T-helper 2 cell (primary cell): ENCODE measurements at regions not wholly inside any gene's neighbourhood (a gene's known extent, or its start where the extent isn't known, plus 50 kb on each side); places are given as distances from the start of the nearest gene placed in this dataset.

Source experiments
- DNase-seq, 5 experiments: peaks; one replicate each; pipeline versions ENCODE4 v3.0.0 to v3.0.0-alpha.2; 2012 to 2022

DNA sequence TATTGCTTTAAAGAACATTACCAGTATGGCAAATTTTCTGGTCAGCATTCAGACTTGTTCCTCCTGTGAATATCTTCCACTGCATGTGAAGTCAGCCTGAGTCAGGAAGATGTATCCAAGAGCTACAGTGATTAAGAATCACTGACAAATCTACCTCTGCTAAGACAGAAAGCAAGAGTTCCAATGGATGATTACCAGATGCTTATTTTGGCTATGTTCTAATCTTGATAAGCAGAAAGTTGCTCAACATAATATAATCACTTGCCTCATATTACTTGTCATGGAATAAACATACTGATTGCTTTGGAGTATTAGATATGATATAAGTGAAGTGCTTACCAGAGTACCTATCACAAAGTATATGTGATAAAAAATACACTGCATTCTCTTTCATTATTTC lies 738.1 kb downstream of the ADGRL2 start:
- no peak for DNase-seq

- no peak for DNase-seq
Observed at GRCh38 chr1:82534996-82535395, 734.3 kb downstream of the ADGRL2 start.

- no peak for DNase-seq
Observed at GRCh38 chr1:82525378-82525777, 724.6 kb downstream of the ADGRL2 start.

GRCh38 chr1:82520611-82521010 lies 719.9 kb downstream of the ADGRL2 start:
- no peak for DNase-seq

GRCh38 chr1:82517586-82517985 lies 716.9 kb downstream of the ADGRL2 start:
- no peak for DNase-seq

GRCh38 chr1:82515650-82516049 lies 714.9 kb downstream of the ADGRL2 start:
- no peak for DNase-seq

DNA sequence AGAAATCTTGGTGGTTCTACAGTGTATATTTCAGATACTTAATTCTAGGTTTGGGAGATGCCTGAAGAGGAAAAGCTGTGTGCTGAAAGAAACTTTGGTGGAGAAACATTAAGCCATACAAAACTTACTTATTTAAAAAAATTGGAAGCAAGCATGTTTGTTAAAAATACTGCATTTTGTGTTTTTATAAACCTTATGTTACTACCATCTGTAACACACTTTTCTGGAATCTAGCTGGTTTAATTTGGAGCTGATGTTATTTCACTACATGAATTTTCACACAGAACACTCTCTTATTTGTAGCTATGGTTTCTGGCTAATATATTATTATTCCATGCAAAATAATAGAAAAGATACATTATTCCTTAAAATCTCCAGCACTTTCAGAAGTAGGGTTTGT lies 710.7 kb downstream of the ADGRL2 start:
- no peak for DNase-seq

- no peak for DNase-seq
Observed at GRCh38 chr1:82510431-82510830, 709.7 kb downstream of the ADGRL2 start.

DNA sequence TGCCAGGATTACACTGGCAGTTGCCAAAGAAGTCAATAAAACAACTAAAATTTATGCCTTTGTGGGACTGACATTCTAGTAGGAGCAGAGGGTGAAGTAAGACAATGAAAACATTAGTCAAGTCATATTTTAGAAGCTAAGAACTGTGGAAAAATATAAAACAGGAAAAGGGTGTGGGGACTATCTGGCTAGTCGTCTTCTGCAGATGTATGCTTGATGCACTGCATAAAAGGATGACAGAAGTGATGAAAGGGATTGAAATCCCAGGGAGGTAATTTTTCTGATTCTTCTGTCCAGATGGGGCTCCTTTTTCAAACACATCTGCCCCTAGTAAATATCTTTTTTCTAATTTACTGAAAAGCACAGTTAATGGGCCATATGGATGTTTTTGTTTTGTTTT lies 706.3 kb downstream of the ADGRL2 start:
- DNase-seq = no peak

DNA sequence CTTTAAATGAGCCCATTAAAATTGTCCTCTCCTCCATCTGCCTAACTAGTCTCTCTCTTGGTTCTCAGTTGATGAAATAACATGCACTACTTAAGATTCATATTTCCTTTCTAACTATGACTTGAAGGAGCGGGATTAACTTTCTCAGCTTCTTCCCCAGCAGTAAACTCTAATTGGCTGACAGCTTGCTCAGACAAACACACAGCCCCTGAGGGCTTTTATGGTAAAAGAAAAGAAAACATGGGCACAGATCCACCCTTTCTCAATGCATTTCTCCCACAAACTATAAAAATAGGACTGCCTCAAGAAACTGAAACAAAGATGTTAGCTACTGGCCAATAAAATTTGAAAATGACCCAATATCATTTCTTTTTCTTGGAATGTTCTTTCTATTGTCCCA lies 703.1 kb downstream of the ADGRL2 start:
- DNase-seq = no peak

DNA sequence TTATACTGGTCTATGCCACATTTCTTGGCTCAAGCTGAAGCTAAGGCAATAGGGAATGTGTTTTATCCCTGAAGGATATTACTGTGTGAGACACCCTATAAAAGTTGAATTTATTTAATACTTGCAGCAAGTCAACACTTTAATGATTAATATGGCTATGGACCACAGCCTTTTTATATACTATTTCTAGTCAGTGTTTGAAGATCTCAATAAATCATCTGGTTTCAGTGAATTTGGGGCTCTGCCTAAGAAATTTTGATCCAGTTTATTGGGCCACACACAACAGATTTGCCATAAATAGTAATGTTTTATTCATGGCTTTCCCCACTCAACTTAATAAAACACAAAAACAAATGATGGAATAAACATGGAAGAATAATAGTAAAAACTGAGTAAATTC lies 698.3 kb downstream of the ADGRL2 start:
- DNase-seq = no peak

GRCh38 chr1:82494117-82494516 lies 693.4 kb downstream of the ADGRL2 start:
- DNase-seq = no peak

DNA sequence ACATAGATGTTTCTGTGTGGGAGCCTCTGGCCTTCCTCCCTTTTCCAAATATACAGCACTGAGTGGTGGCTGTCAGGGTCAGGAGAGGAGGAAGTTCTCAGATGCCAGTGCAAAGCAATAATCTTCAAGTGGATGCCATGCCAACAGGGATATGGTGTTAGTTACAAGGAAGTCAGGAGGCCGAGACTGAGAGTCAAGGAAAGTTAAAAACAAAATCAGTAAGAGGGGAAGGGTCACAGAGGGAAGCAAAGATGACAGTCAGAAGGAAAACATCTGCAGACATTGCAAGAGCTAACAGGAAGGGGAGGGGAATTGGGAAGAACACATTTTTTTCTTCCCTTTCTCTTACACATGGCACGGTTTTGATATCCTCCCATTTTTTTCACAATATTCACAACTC lies 691.4 kb downstream of the ADGRL2 start:
- no peak for DNase-seq

DNA sequence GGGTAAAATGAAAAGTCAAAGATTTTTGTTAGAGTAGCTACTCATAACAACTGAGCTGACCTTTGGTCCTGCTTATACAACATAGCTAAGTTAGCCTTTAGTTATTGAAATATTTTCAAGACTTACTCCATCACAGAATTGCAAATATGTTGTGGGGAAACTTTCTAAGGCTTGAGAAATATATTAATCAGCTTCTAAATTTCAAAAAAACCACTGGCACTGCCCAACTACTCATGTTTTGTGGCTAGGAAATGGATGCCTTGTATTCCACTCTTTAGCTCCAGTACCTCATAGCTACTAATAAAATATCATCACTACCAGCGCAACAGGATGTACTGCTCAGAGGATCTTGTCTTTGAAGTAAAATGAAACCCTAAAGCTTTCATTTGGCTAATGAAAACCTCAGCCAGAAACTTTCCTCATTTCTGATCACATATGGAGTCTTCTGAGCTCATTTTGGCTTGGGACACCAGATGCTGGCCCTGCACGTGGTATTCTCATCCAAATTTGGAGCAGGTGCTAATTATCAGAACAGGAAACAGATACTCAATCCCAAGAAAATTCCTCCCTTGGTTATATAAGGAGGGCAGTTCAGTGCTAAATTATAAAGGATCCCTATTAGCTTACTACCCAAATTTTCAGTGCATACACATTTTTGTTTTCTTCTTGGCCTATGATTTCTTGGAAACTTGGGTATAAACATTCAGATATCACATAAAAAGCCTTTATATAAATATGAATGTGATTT lies 690.7 kb downstream of the ADGRL2 start:
- DNase-seq = no peak

- no peak for DNase-seq
Observed at GRCh38 chr1:82487778-82488177, 687.0 kb downstream of the ADGRL2 start.

DNA sequence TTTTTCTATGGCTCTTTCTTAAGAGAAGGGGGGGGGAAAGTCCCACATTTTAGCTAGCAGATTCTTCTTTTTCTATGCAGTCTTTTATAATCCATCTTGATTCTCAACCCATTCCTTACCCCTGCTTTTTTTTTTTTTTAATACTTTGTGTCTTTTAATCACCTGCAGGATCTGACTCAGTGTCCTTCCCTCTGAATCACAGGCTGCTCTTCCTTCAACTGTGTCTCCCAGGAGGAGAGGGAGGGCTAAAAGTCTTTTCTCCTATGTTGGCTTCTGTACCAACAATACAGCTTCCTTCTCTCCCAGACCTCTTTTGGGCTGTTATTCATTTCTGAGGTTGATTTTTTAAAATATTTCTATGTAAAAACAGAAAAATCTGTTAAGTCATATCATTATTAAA lies 686.2 kb downstream of the ADGRL2 start:
- no peak for DNase-seq

DNA sequence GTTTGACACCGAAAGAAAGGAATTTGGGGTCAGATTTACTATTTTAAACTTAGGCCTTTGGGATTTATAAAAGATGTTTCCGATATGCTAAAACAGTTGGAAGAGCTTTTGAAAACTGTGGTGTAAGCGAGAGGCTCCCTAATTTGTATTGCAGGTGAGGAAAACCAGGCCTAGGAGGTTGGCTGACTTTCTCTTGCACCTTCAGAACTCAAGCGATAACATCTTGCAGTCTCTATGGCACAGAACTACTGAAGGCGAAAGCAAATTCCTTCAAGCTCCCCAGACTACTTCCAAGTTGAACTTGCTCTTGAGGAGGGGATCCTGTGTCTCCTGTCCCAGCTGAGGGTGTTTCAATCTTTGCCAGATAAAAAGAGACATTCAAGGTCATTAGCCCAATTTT lies 685.7 kb downstream of the ADGRL2 start:
- no peak for DNase-seq

DNA sequence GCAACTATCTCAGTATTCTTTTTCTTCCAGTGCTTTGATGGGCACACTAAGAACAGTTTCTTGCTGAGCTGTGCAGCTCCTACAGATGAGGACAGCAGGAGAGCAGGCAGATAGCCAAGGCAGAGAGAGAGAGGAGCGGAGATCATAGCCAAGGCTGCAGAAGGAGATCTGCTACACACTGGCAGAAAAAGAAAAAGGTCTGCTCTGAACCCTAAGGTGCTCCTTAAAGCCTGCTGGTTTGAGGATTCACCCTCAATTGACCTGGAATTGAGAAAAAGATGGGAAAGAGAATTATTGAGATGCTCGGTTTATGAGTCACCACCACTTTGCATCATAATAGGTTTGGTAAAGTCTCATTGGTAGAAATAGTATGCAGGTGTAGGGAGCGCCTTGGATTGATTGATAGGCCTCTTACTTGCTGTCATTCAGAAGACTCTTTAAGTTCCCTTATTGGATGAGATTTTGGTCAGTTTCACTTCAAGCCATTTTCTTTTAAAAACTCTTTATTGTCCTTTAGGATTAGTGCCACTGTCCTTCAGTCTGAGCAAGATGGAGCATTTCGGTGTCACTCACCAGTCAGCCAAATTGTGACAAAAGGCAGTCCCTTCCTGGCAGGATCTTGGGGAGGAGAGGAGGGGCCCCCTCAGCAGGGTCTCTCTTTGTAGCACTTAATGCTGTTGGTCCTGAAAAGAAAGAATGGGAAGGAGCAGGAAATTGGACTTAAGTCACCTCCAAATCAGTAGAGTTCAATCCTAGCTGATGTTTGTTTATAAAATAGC lies 685.0 kb downstream of the ADGRL2 start:
- no peak for DNase-seq

GRCh38 chr1:82483146-82483545 lies 682.4 kb downstream of the ADGRL2 start:
- no peak for DNase-seq

GRCh38 chr1:82478916-82479315 lies 678.2 kb downstream of the ADGRL2 start:
- DNase-seq = no peak

GRCh38 chr1:82472489-82473131 lies 671.9 kb downstream of the ADGRL2 start:
- DNase-seq = no peak

GRCh38 chr1:82466891-82467290 lies 666.2 kb downstream of the ADGRL2 start:
- DNase-seq = no peak

DNA sequence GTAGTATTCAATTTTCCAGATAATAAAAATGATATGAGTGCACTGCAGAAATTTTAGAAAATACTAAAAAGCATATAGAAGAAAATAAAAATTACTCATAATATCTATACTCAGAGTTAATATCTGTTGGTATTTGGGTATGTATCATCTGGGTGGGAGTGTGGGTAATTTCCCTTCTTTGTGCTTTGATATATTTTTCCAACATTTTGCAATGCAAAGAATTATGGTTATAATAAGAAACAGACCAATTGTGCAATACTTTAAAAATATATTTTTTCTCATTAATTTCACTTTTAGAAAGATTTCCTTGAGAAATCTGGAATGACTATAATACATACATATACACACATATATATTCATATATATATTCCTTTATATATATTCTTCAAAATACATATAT lies 665.7 kb downstream of the ADGRL2 start:
- no peak for DNase-seq

- no peak for DNase-seq
Observed at GRCh38 chr1:82465024-82465423, 664.3 kb downstream of the ADGRL2 start.
